ENCODE measurements at regions not wholly inside any gene's neighbourhood (a gene's known extent, or its start where the extent isn't known, plus 50 kb on each side); places are given as distances from the start of the nearest gene placed in this dataset.

DNA sequence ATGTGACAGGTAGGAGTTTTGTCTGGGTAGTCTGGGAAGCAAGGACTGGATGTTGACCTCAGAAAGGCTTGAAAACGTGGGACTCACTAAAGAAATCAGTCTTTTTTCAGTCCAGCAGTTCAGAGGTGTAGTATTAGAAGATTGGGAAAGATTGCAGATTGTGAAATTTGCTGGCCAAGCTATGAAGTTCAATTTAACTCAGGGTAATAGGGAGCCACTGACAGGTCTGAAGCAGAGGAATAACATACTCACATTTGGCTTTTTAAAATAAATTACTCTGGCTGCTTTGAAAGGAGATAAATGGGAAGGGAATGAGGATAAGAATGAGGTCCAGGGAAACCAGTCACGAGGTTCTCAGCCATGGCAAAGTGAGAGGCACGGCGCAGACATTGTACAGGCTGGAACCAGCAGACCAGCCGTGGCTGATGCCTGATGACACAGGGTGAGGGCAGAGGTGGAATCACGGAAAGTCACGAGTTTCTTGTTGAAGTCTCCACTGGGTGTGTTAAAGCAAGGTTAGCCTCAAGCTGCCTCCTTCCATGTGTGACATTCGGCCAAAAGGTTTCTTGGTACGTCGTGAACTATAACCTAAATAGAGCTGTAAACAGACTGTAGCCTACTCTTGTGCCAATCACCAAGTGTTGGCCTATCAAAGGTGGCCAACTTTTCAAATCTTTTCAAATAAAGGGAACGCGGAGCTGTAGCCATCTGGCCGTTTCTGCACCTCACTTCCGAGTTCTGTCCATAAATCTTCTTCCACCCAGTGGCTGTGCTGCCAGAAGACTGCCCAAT, 377.6 kb downstream of the IRS2 start:
- no peaks in the 10 kb centered on the region for H3K9me3 Mint-ChIP-seq
- H3K4me1 Mint-ChIP-seq: no peaks in the 10 kb centered on the region
- H3K27ac ChIP-seq (ENCODE audit: low read length): no peak overlapping the region
- WGBS (ENCODE audit: insufficient coverage): 69% methylated on average over 14 of the region's 14 CpGs
- no peak overlapping the region for H3K4me3 ChIP-seq (ENCODE audit: control insufficient read depth in 1 of 2, extremely low read depth in 1 of 2, low read length in 1 of 2)
- ChIA-PET POLR2A (no interaction called here), CTCF (no interaction called here)
- peaks cover 0 to 5% of the 10 kb centered on the region in 2 experiments for H3K4me1 ChIP-seq (ENCODE audit: control insufficient read depth in 1 of 2, extremely low read depth in 1 of 2, insufficient read depth in 2 of 2, low read length in 2 of 2)
- no peaks in the 10 kb centered on the region for H3K36me3 ChIP-seq (ENCODE audit: control insufficient read depth in 2 of 2, extremely low read depth in 1 of 2, insufficient read depth in 1 of 2, low read length in 1 of 2)
- no peak overlapping the region for H3K27ac Mint-ChIP-seq
- H3K9me3 ChIP-seq: no peaks in the 10 kb centered on the region
- DNase-seq (no peak), ATAC-seq (replicated peaks in 1 of 4) (no peak)
- H3K27me3 Mint-ChIP-seq: peaks cover 15 to 16% of the 10 kb centered on the region in 2 donors
- H3K36me3 Mint-ChIP-seq: no peaks in the 10 kb centered on the region
- H3K27me3 ChIP-seq (replicated peaks in 1 of 2; ENCODE audit: control insufficient read depth in 2 of 2, extremely low read depth in 1 of 2, insufficient read depth in 2 of 2, low read length in 1 of 2): peaks cover 0 to 3% of the 10 kb centered on the region in 2 experiments
- H3K4me3 Mint-ChIP-seq: no peak overlapping the region

DNA sequence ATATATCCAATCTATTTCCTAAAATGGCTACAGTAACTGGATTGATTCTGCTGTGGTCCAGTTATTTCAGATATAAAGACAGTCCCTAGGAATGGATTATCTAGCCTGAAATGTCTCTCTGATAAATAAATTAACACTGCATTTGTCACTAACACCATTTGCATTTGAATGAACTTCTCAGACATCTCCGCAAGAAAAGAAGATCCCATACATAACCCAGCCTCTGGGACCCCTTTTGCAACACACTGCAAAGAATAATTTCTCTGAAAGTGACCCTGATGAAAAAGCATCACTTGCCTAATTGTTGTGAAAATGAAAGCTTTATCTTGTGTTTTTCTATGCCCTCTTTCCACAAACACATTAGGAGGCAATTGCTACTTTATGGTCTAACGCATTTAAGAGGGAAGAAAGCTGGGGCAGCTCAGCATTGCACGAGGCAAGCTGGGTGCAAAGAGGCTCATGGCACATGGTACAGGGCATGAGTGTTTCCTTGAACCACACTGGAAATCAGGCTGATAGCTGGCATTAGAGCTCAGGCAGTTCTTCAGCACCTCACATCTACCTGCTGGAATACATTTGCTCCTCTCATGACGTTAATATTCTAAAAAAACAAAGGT, 379.9 kb downstream of the IRS2 start:
- no peak overlapping the region for H3K4me3 ChIP-seq (ENCODE audit: control insufficient read depth in 1 of 2, extremely low read depth in 1 of 2, low read length in 1 of 2)
- H3K36me3 Mint-ChIP-seq: no peaks in the 10 kb centered on the region
- ChIA-PET CTCF (no interaction called here), POLR2A (no interaction called here)
- no peaks in the 10 kb centered on the region for H3K9me3 ChIP-seq
- ATAC-seq (replicated peaks in 1 of 4) (no peak), DNase-seq (no peak)
- no peaks in the 10 kb centered on the region for H3K36me3 ChIP-seq (ENCODE audit: control insufficient read depth in 2 of 2, extremely low read depth in 1 of 2, insufficient read depth in 1 of 2, low read length in 1 of 2)
- 71% methylated on average over 2 of the region's 4 CpGs for WGBS (ENCODE audit: insufficient coverage)
- H3K9me3 Mint-ChIP-seq: no peaks in the 10 kb centered on the region
- no peak overlapping the region for H3K4me3 Mint-ChIP-seq
- H3K27me3 Mint-ChIP-seq: peaks cover 13% of the 10 kb centered on the region in 2 donors
- no peaks in the 10 kb centered on the region for H3K4me1 Mint-ChIP-seq
- no peak overlapping the region for H3K27ac Mint-ChIP-seq
- peaks cover 0 to 3% of the 10 kb centered on the region in 2 experiments for H3K27me3 ChIP-seq (replicated peaks in 1 of 2; ENCODE audit: control insufficient read depth in 2 of 2, extremely low read depth in 1 of 2, insufficient read depth in 2 of 2, low read length in 1 of 2)
- no peak overlapping the region for H3K27ac ChIP-seq (ENCODE audit: low read length)
- no peaks in the 10 kb centered on the region for H3K4me1 ChIP-seq (ENCODE audit: control insufficient read depth in 1 of 2, extremely low read depth in 1 of 2, insufficient read depth in 2 of 2, low read length in 2 of 2)

DNA sequence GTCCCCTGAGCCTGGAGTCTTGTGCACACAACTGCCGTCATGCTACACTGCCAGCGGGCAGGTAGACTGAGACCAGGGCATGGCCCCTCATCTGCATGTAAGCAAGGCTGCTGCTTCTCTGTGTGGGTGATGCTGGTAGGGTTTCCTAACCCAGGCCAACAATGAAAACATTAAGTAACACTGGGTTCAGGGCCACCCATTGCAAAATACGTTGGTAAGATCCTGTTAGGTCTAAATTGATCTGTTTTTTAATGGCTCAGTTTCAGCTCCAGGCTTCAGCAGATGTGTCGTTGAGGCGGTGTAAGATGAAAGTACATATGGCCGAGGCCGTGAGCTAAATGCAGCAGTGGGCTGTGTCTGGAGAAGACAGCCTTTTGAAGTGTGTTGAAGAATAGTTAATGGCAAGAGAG, 383.4 kb downstream of the IRS2 start:
- no peaks in the 10 kb centered on the region for H3K9me3 ChIP-seq
- 94% methylated on average over 6 of the region's 7 CpGs for WGBS (ENCODE audit: insufficient coverage)
- H3K9me3 Mint-ChIP-seq: no peaks in the 10 kb centered on the region
- H3K27me3 ChIP-seq (replicated peaks in 1 of 2; ENCODE audit: control insufficient read depth in 2 of 2, extremely low read depth in 1 of 2, insufficient read depth in 2 of 2, low read length in 1 of 2): peaks cover 0 to 3% of the 10 kb centered on the region in 2 experiments
- DNase-seq (no peak), ATAC-seq (replicated peaks in 1 of 4) (no peak)
- H3K36me3 Mint-ChIP-seq: no peaks in the 10 kb centered on the region
- no peak overlapping the region for H3K4me3 ChIP-seq (ENCODE audit: control insufficient read depth in 1 of 2, extremely low read depth in 1 of 2, low read length in 1 of 2)
- H3K4me3 Mint-ChIP-seq: no peak overlapping the region
- CTCF ChIA-PET: no interaction called here
- H3K27me3 Mint-ChIP-seq: peaks cover 0 to 4% of the 10 kb centered on the region in 2 donors
- no peak overlapping the region for H3K27ac ChIP-seq (ENCODE audit: low read length)
- H3K27ac Mint-ChIP-seq: no peak overlapping the region
- POLR2A ChIA-PET: no interaction called here
- H3K4me1 ChIP-seq (ENCODE audit: control insufficient read depth in 1 of 2, extremely low read depth in 1 of 2, insufficient read depth in 2 of 2, low read length in 2 of 2): no peaks in the 10 kb centered on the region
- H3K4me1 Mint-ChIP-seq: no peaks in the 10 kb centered on the region
- no peaks in the 10 kb centered on the region for H3K36me3 ChIP-seq (ENCODE audit: control insufficient read depth in 2 of 2, extremely low read depth in 1 of 2, insufficient read depth in 1 of 2, low read length in 1 of 2)

DNA sequence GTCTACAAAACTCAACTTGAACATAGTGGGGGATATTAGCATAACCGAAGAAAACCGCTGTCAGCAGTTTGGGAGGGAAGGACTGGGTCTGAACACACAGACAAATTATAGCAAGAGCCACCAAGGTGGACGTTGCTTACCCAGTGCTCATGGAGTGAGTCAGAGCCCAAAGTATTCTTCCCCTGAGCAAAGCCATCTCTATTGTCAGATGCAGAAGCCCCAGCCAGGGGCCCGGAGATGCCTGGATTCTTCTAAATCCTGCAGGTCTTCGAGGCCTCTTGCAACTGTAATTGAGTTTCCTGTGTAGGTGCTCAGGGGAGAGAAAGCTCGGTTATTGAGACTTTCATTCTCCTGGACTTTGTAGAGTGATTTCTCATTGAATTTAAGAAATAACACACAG, 384.5 kb downstream of the IRS2 start:
- Mint-ChIP-seq H3K27me3 (peaks cover 0 to 4% of the 10 kb centered on the region in 2 donors), H3K4me1 (no peaks in the 10 kb centered on the region), H3K9me3 (no peaks in the 10 kb centered on the region), H3K36me3 (no peaks in the 10 kb centered on the region), H3K27ac (no peak overlapping the region), H3K4me3 (no peak overlapping the region)
- H3K27me3 ChIP-seq (replicated peaks in 1 of 2; ENCODE audit: control insufficient read depth in 2 of 2, extremely low read depth in 1 of 2, insufficient read depth in 2 of 2, low read length in 1 of 2): peaks cover 0 to 3% of the 10 kb centered on the region in 2 experiments
- ChIA-PET POLR2A (no interaction called here), CTCF (no interaction called here)
- DNase-seq: no peak
- H3K27ac ChIP-seq (ENCODE audit: low read length): no peak overlapping the region
- H3K4me1 ChIP-seq (ENCODE audit: control insufficient read depth in 1 of 2, extremely low read depth in 1 of 2, insufficient read depth in 2 of 2, low read length in 2 of 2): no peaks in the 10 kb centered on the region
- H3K4me3 ChIP-seq (ENCODE audit: control insufficient read depth in 1 of 2, extremely low read depth in 1 of 2, low read length in 1 of 2): no peak overlapping the region
- H3K9me3 ChIP-seq: no peaks in the 10 kb centered on the region
- ATAC-seq (replicated peaks in 1 of 4): no peak
- WGBS (ENCODE audit: insufficient coverage): 75% methylated on average over 2 of the region's 6 CpGs
- no peaks in the 10 kb centered on the region for H3K36me3 ChIP-seq (ENCODE audit: control insufficient read depth in 2 of 2, extremely low read depth in 1 of 2, insufficient read depth in 1 of 2, low read length in 1 of 2)

DNA sequence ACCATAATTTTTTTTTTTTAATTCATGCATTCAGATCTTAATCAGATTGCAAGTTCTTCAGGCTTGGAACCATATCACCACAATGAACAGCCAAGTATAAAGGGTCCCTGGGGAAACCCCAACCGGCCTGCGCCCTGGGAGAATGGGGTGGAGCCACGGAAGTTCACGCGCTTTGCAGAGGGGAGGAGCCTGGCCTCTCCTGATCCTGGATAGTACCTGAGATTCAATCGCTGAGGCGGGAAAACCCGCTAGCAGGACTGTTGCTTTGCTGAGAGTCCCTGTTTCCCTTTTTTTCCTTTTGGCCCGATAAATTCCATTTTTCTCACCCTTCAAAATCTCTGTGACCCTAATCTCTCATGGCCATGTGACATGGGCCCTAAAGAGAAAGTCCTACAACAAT, 385.1 kb downstream of the IRS2 start:
- POLR2A ChIA-PET: no interaction called here
- Histone ChIP-seq H3K9me3 (no peaks in the 10 kb centered on the region), H3K36me3 (ENCODE audit: control insufficient read depth in 2 of 2, extremely low read depth in 1 of 2, insufficient read depth in 1 of 2, low read length in 1 of 2) (no peaks in the 10 kb centered on the region), H3K27me3 (replicated peaks in 1 of 2; ENCODE audit: control insufficient read depth in 2 of 2, extremely low read depth in 1 of 2, insufficient read depth in 2 of 2, low read length in 1 of 2) (peaks cover 0 to 3% of the 10 kb centered on the region in 2 experiments), H3K4me1 (ENCODE audit: control insufficient read depth in 1 of 2, extremely low read depth in 1 of 2, insufficient read depth in 2 of 2, low read length in 2 of 2) (no peaks in the 10 kb centered on the region), H3K27ac (ENCODE audit: low read length) (no peak overlapping the region), H3K4me3 (ENCODE audit: control insufficient read depth in 1 of 2, extremely low read depth in 1 of 2, low read length in 1 of 2) (no peak overlapping the region)
- Mint-ChIP-seq H3K4me3 (no peak overlapping the region), H3K27me3 (peaks cover under 1 to 4% of the 10 kb centered on the region in 2 donors), H3K9me3 (peaks cover 0 to under 1% (median 0%) of the 10 kb centered on the region in 3 donors), H3K4me1 (no peaks in the 10 kb centered on the region), H3K27ac (no peak overlapping the region), H3K36me3 (no peaks in the 10 kb centered on the region)
- DNase-seq (no peak), ATAC-seq (replicated peaks in 1 of 4) (no peak)
- WGBS (ENCODE audit: insufficient coverage): 100% methylated on average over 7 of the region's 9 CpGs
- CTCF ChIA-PET: no interaction called here

DNA sequence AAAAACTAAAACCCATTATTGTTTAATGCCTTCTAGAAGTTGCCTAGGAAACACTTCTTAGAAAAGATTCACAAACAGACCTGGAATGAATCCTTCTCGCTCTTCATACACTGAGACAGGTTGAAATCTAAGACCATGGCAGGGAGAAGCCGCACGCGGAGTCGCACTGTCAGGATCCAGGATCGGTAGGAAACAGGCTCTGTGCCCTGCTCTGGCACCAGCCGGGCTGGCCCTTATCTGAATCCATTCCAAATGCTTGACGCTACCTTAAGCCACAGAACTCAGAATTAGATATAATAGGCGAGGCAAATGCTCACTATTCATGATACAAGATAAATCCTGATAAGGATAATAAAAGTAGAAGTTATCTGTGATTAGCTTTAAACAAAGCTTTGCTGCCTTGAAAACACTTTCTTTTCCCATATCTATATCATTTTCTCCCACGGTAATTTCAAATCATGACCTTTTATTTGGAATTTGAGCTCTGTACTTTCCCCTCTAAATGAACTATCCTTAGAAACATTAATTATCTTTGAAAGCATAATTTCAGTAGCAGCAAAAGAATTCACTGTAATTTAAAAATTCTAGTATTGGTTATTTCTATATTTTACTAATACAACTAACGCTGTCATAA, 385.6 kb downstream of the IRS2 start:
- Mint-ChIP-seq H3K27ac (no peak overlapping the region), H3K4me3 (no peak overlapping the region), H3K27me3 (peaks cover 4 to 5% of the 10 kb centered on the region in 2 donors), H3K4me1 (no peaks in the 10 kb centered on the region), H3K9me3 (peaks cover 0 to 3% (median 0%) of the 10 kb centered on the region in 3 donors), H3K36me3 (no peaks in the 10 kb centered on the region)
- H3K27ac ChIP-seq (ENCODE audit: low read length): no peak overlapping the region
- H3K9me3 ChIP-seq: no peaks in the 10 kb centered on the region
- CTCF ChIA-PET: no interaction called here
- no peak overlapping the region for H3K4me3 ChIP-seq (ENCODE audit: control insufficient read depth in 1 of 2, extremely low read depth in 1 of 2, low read length in 1 of 2)
- POLR2A ChIA-PET: interaction anchor here in 1 of 2 donors (0.6 kb wide), 1 partner anchor 48 kb away, joined by 3 read pairs; no protein-coding TSS in a partner anchor
- no peaks in the 10 kb centered on the region for H3K4me1 ChIP-seq (ENCODE audit: control insufficient read depth in 1 of 2, extremely low read depth in 1 of 2, insufficient read depth in 2 of 2, low read length in 2 of 2)
- no peak for ATAC-seq (replicated peaks in 1 of 4)
- H3K36me3 ChIP-seq (ENCODE audit: control insufficient read depth in 2 of 2, extremely low read depth in 1 of 2, insufficient read depth in 1 of 2, low read length in 1 of 2): no peaks in the 10 kb centered on the region
- H3K27me3 ChIP-seq (replicated peaks in 1 of 2; ENCODE audit: control insufficient read depth in 2 of 2, extremely low read depth in 1 of 2, insufficient read depth in 2 of 2, low read length in 1 of 2): peaks cover 0 to 3% of the 10 kb centered on the region in 2 experiments
- no peak for DNase-seq
- 92% methylated on average over 6 of the region's 11 CpGs for WGBS (ENCODE audit: insufficient coverage)
